ENCODE measurements at regions not wholly inside any gene's neighbourhood (a gene's known extent, or its start where the extent isn't known, plus 50 kb on each side); places are given as distances from the start of the nearest gene placed in this dataset.

DNA sequence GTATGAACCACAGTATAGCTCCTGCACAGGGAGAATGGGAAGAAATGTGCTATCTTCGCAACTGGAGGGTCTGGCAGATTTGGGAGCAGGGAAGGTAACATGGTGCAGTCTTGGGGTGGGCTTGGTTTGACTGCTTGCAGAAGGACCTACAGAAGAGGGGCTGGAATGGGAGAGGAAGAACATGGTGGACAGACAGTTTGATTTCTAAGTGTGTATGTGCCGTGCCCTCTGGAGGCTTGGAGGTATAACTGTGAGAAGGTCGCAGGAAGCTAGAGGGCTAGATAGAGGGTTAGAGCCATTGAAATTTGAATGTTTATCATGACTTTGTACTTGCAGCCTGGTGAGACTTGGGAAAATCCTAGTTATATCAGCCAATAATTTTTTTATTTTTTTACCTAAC lies 169.2 kb downstream of the SQOR start:
- TF ChIP-seq, protein P1, sequence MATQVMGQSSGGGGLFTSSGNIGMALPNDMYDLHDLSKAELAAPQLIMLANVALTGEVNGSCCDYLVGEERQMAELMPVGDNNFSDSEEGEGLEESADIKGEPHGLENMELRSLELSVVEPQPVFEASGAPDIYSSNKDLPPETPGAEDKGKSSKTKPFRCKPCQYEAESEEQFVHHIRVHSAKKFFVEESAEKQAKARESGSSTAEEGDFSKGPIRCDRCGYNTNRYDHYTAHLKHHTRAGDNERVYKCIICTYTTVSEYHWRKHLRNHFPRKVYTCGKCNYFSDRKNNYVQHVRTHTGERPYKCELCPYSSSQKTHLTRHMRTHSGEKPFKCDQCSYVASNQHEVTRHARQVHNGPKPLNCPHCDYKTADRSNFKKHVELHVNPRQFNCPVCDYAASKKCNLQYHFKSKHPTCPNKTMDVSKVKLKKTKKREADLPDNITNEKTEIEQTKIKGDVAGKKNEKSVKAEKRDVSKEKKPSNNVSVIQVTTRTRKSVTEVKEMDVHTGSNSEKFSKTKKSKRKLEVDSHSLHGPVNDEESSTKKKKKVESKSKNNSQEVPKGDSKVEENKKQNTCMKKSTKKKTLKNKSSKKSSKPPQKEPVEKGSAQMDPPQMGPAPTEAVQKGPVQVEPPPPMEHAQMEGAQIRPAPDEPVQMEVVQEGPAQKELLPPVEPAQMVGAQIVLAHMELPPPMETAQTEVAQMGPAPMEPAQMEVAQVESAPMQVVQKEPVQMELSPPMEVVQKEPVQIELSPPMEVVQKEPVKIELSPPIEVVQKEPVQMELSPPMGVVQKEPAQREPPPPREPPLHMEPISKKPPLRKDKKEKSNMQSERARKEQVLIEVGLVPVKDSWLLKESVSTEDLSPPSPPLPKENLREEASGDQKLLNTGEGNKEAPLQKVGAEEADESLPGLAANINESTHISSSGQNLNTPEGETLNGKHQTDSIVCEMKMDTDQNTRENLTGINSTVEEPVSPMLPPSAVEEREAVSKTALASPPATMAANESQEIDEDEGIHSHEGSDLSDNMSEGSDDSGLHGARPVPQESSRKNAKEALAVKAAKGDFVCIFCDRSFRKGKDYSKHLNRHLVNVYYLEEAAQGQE (IDR thresholded peaks at IDR 0.05; ENCODE audit: insufficient read depth in 1 of 2, low read depth in 2 of 2, low read length in 2 of 2) = no peak
- no peak for TF ChIP-seq SIN3A (IDR thresholded peaks at IDR 0.05; ENCODE audit: borderline replicate concordance, insufficient read depth, low read length)
- no peak for TF ChIP-seq POLR2AphosphoS5 (IDR thresholded peaks at IDR 0.05; ENCODE audit: low read depth, low read length)

DNA sequence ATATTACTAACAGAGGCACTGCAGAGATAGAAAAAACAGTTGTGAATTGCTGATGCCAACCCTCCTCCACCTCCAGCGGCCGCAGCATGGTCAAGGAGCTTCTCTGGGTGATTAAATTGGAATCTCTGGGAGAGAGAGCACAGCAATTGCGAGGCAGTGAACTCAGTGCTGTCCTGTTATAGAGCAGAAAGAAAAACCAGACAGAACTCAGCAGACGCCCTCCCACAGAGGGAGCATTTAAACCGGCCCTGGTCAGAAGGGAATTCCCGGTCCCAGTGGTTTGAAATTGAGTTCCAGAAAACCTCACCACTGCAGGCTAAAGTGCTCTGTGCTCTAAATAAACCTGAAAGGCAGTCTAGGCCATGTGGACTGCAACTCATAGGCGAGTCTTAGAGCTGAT lies 175.4 kb downstream of the SQOR start:
- no peak for TF ChIP-seq FOXP2 (optimal IDR thresholded peaks at IDR 0.05; ENCODE audit: borderline replicate concordance, extremely low read depth, extremely low read length, insufficient read depth)

DNA sequence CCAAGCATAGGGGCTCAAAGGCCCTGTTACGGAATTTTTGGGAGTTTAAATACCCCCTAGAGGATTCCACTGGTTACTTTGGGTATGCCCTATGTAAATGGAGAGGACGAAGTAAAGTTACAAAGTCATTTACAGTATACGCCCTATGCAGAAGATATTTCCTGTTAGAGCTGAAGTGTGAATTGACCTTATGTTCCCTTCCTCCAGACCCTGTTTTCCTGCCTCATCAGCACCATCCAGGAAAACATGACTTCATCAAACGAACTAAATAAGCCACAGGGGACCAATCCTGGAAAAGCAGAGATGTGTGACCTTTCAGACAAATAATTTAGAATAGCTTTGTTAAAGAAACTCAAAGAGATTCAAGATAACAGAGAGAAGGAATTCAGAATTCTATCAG lies 177.4 kb downstream of the SQOR start:
- TF ChIP-seq POLR2AphosphoS5 (IDR thresholded peaks at IDR 0.05; ENCODE audit: low read depth, low read length) = no peak

DNA sequence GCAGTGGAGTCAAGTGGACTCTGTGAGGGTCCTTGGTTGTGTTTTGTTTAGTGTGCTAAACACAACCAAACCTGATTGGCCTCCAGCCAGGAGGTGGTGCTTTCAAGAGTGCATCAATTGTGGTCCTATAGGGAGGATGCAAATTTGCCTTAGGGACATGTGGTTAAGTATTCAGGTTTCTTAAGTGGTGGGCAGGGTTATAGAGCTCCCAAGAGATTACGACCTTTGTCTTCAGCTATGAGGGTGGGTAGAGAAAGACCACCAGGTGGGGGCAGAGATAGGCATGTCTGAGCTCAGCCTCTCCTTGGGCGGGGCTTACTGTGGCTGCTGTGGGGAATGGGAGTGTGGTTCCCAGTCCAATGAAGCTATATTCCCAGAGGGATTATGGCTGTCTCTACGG lies 186.6 kb downstream of the SQOR start:
- no peak for TF ChIP-seq SIN3A (IDR thresholded peaks at IDR 0.05; ENCODE audit: borderline replicate concordance, insufficient read depth, low read length)
- no peak for TF ChIP-seq TAF1 (IDR thresholded peaks at IDR 0.05; ENCODE audit: borderline replicate concordance, insufficient read depth, low read length)
- TF ChIP-seq, protein P1 (IDR thresholded peaks at IDR 0.05; ENCODE audit: insufficient read depth in 1 of 2, low read depth in 2 of 2, low read length in 2 of 2) = no peak
- no peak for TF ChIP-seq POLR2AphosphoS5 (IDR thresholded peaks at IDR 0.05; ENCODE audit: low read depth, low read length)
- TF ChIP-seq FOXP2 (optimal IDR thresholded peaks at IDR 0.05; ENCODE audit: borderline replicate concordance, extremely low read depth, extremely low read length, insufficient read depth) = no peak

DNA sequence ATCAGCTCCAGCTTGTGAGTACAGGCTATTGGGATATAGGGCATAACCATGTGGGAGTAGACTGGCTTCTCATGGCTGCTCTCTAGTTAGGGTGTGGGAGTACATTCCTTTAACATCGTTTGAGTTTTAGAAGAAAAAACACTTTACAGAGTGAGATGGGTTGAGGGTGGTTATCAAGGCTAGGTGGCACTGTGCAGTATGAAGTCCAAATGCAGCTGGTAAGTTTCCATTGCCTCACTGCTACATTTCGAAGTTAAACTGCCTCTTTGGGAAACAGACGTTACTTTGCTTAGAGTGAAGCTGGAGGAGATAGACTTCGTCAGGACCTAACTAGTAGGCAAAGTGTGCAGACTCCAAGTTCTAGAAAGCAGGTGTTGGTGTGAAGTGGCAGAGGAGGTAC lies 192.4 kb downstream of the SQOR start:
- TF ChIP-seq TAF1 (IDR thresholded peaks at IDR 0.05; ENCODE audit: borderline replicate concordance, insufficient read depth, low read length) (no peak), FOXP2 (optimal IDR thresholded peaks at IDR 0.05; ENCODE audit: borderline replicate concordance, extremely low read depth, extremely low read length, insufficient read depth) (no peak), POLR2AphosphoS5 (IDR thresholded peaks at IDR 0.05; ENCODE audit: low read depth, low read length) (no peak), SIN3A (IDR thresholded peaks at IDR 0.05; ENCODE audit: borderline replicate concordance, insufficient read depth, low read length) (no peak)
- TF ChIP-seq, protein P1 (IDR thresholded peaks at IDR 0.05; ENCODE audit: insufficient read depth in 1 of 2, low read depth in 2 of 2, low read length in 2 of 2) = no peak

DNA sequence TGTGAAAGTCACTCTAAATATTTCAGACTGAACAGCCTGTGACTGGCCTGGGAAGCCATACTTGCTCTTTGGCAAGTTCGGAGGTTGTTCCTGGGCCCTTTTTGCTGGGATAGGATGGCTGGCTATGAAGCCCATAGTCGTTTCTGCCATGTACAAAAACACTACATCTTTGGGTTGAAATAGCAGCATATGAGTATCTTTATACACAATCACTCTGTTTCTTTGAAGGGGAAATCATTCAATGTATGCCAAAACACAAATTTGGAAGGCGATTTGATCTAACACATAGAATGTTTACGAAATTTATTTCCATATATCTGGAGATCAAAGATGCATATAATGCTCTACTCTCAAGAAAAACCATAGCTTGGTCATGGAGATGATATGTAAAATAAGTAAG lies 192.9 kb downstream of the SQOR start:
- TF ChIP-seq SIN3A (IDR thresholded peaks at IDR 0.05; ENCODE audit: borderline replicate concordance, insufficient read depth, low read length) = no peak
- no peak for TF ChIP-seq FOXP2 (optimal IDR thresholded peaks at IDR 0.05; ENCODE audit: borderline replicate concordance, extremely low read depth, extremely low read length, insufficient read depth)
- TF ChIP-seq, protein P1 (IDR thresholded peaks at IDR 0.05; ENCODE audit: insufficient read depth in 1 of 2, low read depth in 2 of 2, low read length in 2 of 2) = no peak
- TF ChIP-seq POLR2AphosphoS5 (IDR thresholded peaks at IDR 0.05; ENCODE audit: low read depth, low read length) = no peak
- TF ChIP-seq TAF1 (IDR thresholded peaks at IDR 0.05; ENCODE audit: borderline replicate concordance, insufficient read depth, low read length) = no peak
